ENCODE measurements at regions not wholly inside any gene's neighbourhood (a gene's known extent, or its start where the extent isn't known, plus 50 kb on each side); places are given as distances from the start of the nearest gene placed in this dataset.

DNA sequence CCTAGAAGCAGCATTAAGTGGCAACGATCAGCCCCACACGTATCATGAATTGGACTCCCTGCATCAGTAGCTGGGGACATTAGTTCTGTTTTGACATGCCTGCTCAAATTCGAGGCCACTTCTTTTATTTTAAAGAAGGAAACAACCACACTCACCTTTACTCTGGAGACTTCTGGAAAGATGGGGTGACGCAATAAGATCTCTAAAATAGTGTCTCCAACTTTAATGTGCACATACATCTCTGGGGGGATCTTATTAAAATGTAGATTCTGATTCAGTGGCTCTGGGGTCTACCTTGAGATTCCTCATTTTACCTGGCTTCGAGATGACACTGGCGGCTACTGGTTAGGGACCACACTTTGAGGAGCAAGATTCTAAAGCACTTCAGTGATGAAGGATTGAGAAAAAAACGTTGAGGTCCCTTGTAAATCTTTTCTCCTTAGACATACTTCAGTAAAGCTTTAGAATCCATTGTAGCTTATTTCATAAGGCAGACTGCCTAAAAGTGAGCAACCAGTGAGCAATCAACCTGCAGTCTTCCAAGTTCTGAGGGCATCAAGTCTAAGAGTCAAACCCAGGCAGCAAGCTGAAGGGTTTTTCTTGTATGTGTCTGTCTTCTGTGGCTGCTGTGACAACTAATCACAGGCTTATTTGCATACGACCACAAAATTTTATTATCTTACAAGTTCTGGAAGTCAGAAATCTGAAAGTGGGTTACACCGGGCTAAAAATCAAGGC lies 718.6 kb upstream of the TBX3 start:
- no peak for DNase-seq
- in situ Hi-C loops (cut with MboI; ENCODE audit: low pct_ligation_motif_present in 1 of 4, low pct_unique_long_range_greater_than_20kb in 1 of 4, low sequenced_read_pairs in 3 of 4), result no loop called here
- TF ChIP-seq EP300 (IDR thresholded peaks at IDR 0.05; ENCODE audit: low read depth) (no peak), POLR2A (IDR thresholded peaks at IDR 0.05) (no peak), CTCF (IDR thresholded peaks at IDR 0.05) (no peak), POLR2AphosphoS5 (IDR thresholded peaks at IDR 0.05) (no peak)

DNA sequence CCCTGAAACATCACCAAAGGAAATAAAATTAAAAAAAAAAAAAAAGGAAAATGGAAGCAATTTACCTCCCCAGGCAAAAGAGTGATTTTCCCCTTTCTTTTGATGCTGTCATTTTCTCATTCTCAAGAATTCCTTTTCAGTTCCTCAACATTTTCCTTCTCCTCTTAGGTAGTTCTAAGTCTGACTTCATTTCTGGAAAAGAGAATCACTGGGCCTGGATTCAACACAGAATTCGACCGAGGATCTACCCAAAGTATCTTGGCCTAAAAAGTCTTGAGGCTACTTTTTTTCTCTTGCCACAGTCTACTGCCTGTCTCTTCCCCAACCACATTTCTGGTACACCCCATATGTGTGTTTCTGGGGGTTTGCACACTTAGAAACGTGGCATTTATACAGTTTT lies 717.8 kb upstream of the TBX3 start:
- Histone ChIP-seq H3K4me1 (no peaks in the 10 kb centered on the region), H3K36me3 (no peaks in the 10 kb centered on the region), H3K9me3 (peaks cover under 1 to 5% of the 10 kb centered on the region in 2 donors), H3K27me3 (no peaks in the 10 kb centered on the region), H3K4me3 (no peak overlapping the region), H3K27ac (no peak overlapping the region)
- WGBS, 2 donors (ENCODE audit: low coverage in 1 of 2), result 74% methylated on average over 3 of the region's 3 CpGs
- intact Hi-C loops (cut with DNase I; ENCODE audit: low total_unique reads), result no loop called here
- in situ Hi-C loops (cut with MboI; ENCODE audit: low pct_ligation_motif_present in 1 of 4, low pct_unique_long_range_greater_than_20kb in 1 of 4, low sequenced_read_pairs in 3 of 4), result no loop called here
- no peak for DNase-seq
- TF ChIP-seq CTCF (IDR thresholded peaks at IDR 0.05) (no peak), EP300 (IDR thresholded peaks at IDR 0.05; ENCODE audit: low read depth) (no peak), POLR2AphosphoS5 (IDR thresholded peaks at IDR 0.05) (no peak), POLR2A (IDR thresholded peaks at IDR 0.05) (no peak)

More for the DNA sequence above, 718.6 kb upstream of the TBX3 start:
- intact Hi-C loops (cut with DNase I; ENCODE audit: low total_unique reads), result no loop called here
- Histone ChIP-seq H3K4me3 (no peak overlapping the region), H3K27me3 (no peaks in the 10 kb centered on the region), H3K27ac (no peak overlapping the region), H3K4me1 (no peaks in the 10 kb centered on the region), H3K36me3 (no peaks in the 10 kb centered on the region), H3K9me3 (no peaks in the 10 kb centered on the region)
- 79 to 85% methylated on average over 6 to 9 of the region's 9 CpGs for WGBS, 2 donors (ENCODE audit: low coverage in 1 of 2)

- no peaks in the 10 kb centered on the region for H3K4me1 ChIP-seq
- in situ Hi-C loops (cut with MboI; ENCODE audit: low pct_ligation_motif_present in 1 of 4, low pct_unique_long_range_greater_than_20kb in 1 of 4, low sequenced_read_pairs in 3 of 4) (no loop called here), intact Hi-C loops (cut with DNase I; ENCODE audit: low total_unique reads) (no loop called here)
- no peaks in the 10 kb centered on the region for H3K36me3 ChIP-seq
- DNase-seq, result no peak
- no peaks in the 10 kb centered on the region for H3K27me3 ChIP-seq
- H3K4me3 ChIP-seq, result no peak overlapping the region
- H3K27ac ChIP-seq, result no peak overlapping the region
- H3K9me3 ChIP-seq, result peaks cover 8 to 9% of the 10 kb centered on the region in 2 donors
- 92% methylated on average over 4 of the region's 4 CpGs; no CpG with 5 or more reads in 1 of the 2 donors for WGBS, 2 donors (ENCODE audit: low coverage in 1 of 2)
- TF ChIP-seq EP300 (IDR thresholded peaks at IDR 0.05; ENCODE audit: low read depth) (no peak), POLR2AphosphoS5 (IDR thresholded peaks at IDR 0.05) (no peak), CTCF (IDR thresholded peaks at IDR 0.05) (no peak), POLR2A (IDR thresholded peaks at IDR 0.05) (no peak)
Measured at GRCh38 chr12:115400011-115400410, 716.0 kb upstream of the TBX3 start.

DNA sequence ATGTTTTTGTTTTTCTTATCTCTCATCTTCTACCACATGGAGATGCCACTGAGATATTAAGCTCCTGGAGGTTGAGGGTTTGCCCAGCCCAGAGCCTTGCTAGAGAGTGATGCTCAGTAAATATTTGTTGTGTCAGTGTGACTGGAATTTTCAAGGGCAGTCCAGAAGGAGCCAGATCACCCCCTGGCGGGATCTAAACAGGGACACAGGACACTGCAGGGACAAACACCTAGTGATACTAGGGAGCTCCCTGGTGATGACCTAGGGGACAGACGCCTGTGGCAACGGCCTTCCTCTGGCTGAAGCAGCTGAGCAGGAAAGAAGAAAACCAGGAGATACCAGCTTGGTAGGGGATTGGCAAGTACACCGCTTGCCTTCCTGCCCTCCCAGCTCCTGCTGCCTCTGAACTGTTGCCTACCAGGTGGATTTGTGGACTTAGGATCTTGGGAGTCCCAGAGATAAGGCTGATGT lies 714.4 kb upstream of the TBX3 start:
- WGBS, 2 donors (ENCODE audit: low coverage in 1 of 2), result 20 to 74% methylated on average over 1 to 4 of the region's 4 CpGs
- H3K27me3 ChIP-seq, result no peaks in the 10 kb centered on the region
- no peak overlapping the region for H3K27ac ChIP-seq
- no peaks in the 10 kb centered on the region for H3K36me3 ChIP-seq
- H3K4me1 ChIP-seq, result no peaks in the 10 kb centered on the region
- peaks cover 8 to 9% of the 10 kb centered on the region in 2 donors for H3K9me3 ChIP-seq
- intact Hi-C loops (cut with DNase I; ENCODE audit: low total_unique reads) (no loop called here), in situ Hi-C loops (cut with MboI; ENCODE audit: low pct_ligation_motif_present in 1 of 4, low pct_unique_long_range_greater_than_20kb in 1 of 4, low sequenced_read_pairs in 3 of 4) (no loop called here)
- no peak for TF ChIP-seq POLR2AphosphoS5 (IDR thresholded peaks at IDR 0.05)
- peak in 4 of 5 experiments; percentile 14 to 41 (median 28) for TF ChIP-seq CTCF (IDR thresholded peaks at IDR 0.05)
- DNase-seq, result peak; percentile 10
- H3K4me3 ChIP-seq, result no peak overlapping the region
